ENCODE measurements at regions not wholly inside any gene's neighbourhood (a gene's known extent, or its start where the extent isn't known, plus 50 kb on each side); places are given as distances from the start of the nearest gene placed in this dataset.

DNA sequence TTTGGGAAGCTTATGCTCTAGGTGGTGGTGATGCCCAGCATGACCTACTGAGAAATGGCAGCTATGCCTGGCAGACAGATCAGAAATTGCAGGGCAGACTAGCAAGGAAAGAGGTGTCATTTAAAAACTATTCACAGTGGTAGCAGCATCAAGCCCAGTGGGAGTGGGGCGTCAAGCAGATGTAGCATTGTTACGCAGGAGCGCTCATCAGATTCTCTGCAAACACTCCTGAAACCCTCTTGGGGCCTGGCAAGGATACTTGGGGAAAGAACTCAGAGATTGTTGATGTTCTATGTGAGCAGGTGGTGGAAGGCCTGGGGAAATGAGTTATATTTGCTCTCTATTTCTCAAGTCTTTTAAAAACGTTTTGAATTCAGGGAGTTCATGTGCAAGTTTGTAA is 437.6 kb downstream of the RAPGEF2 start:
- TF ChIP-seq, protein P1, sequence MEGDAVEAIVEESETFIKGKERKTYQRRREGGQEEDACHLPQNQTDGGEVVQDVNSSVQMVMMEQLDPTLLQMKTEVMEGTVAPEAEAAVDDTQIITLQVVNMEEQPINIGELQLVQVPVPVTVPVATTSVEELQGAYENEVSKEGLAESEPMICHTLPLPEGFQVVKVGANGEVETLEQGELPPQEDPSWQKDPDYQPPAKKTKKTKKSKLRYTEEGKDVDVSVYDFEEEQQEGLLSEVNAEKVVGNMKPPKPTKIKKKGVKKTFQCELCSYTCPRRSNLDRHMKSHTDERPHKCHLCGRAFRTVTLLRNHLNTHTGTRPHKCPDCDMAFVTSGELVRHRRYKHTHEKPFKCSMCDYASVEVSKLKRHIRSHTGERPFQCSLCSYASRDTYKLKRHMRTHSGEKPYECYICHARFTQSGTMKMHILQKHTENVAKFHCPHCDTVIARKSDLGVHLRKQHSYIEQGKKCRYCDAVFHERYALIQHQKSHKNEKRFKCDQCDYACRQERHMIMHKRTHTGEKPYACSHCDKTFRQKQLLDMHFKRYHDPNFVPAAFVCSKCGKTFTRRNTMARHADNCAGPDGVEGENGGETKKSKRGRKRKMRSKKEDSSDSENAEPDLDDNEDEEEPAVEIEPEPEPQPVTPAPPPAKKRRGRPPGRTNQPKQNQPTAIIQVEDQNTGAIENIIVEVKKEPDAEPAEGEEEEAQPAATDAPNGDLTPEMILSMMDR (IDR thresholded peaks at IDR 0.05; ENCODE audit: control extremely low read depth in 1 of 3, insufficient read depth in 1 of 3, low read depth in 1 of 3, low read length in 3 of 3), result no peak
- TF ChIP-seq SIN3A (conservative IDR thresholded peaks at IDR 0.05 in 1 of 2, IDR thresholded peaks at IDR 0.05 in 1 of 2; ENCODE audit: low read depth in 1 of 2, low read length in 2 of 2) (no peak), RAD21 (IDR thresholded peaks at IDR 0.05 in 1 of 2, conservative IDR thresholded peaks at IDR 0.05 in 1 of 2; ENCODE audit: low read depth in 2 of 2, low read length in 2 of 2) (0 out of 4 replicates have a peak, but pooled peaks of 1 of the 2 experiments have one; percentile 2), MAFK (IDR thresholded peaks at IDR 0.05; ENCODE audit: low read depth, low read length) (no peak), POLR2AphosphoS5 (IDR thresholded peaks at IDR 0.05; ENCODE audit: low read depth, low read length) (no peak)

Measured in H1 (cell line).